Activated CD8-positive, alpha-beta T cell treated with anti-CD3 and anti-CD28 coated beads for 36 hours (primary cell): ENCODE measurements at regions not wholly inside any gene's neighbourhood (a gene's known extent, or its start where the extent isn't known, plus 50 kb on each side); places are given as distances from the start of the nearest gene placed in this dataset.

Source experiments
- ATAC-seq: fragments of 200-7000 bp; cut with Tn5 transposase; one replicate; pipeline ENCODE4 v1.10.0; 2021; ENCODE audit warnings: mild to moderate bottlenecking, moderate library complexity
- CTCF ChIA-PET: fragments of 350-600 bp; sonication (Branson Sonifier 250); formaldehyde crosslinking; loops from one replicate; lab custom pipeline; 2021; ENCODE audit warnings: antibody characterized with exemption; lab: Charles Lee
- POLR2A ChIA-PET: fragments of 350-600 bp; sonication (Branson Sonifier 250); formaldehyde crosslinking; loops from one replicate; lab custom pipeline; 2021; ENCODE audit warnings: antibody characterized with exemption; lab: Charles Lee
- DNase-seq: peaks from one replicate; pipeline ENCODE4 v3.0.0-alpha.2; 2020
- H3K27ac Mint-ChIP-seq: one replicate; pipeline ENCODE4 v1.8.0; 2021; ENCODE audit warnings: mild to moderate bottlenecking, mixed read lengths
- H3K27me3 Mint-ChIP-seq: one replicate; pipeline ENCODE4 v1.8.0; 2021; ENCODE audit warnings: mixed read lengths
- H3K36me3 Mint-ChIP-seq: one replicate; pipeline ENCODE4 v1.8.0; 2021; ENCODE audit warnings: low read depth, mixed read lengths
- H3K4me1 Mint-ChIP-seq: one replicate; pipeline ENCODE4 v1.8.0; 2021; ENCODE audit warnings: low read depth, mixed read lengths
- H3K4me3 Mint-ChIP-seq: one replicate; pipeline ENCODE4 v1.8.0; 2021; ENCODE audit warnings: mild to moderate bottlenecking, moderate library complexity, mixed read lengths
- H3K9me3 Mint-ChIP-seq: one replicate; pipeline ENCODE4 v1.8.0; 2021; ENCODE audit warnings: mixed read lengths
- intact Hi-C: fragments of 100-400 bp; cut with micrococcal nuclease; formaldehyde crosslinking; loops from one replicate; pipeline ENCODE4 v1.10.0; 2022
- TF ChIP-seq, protein P1 (sequence below): fragments of 200-600 bp; IDR thresholded peaks from one replicate; pipeline ENCODE4 v1.8.0; 2022; ENCODE audit warnings: antibody characterized with exemption, mild to moderate bottlenecking

GRCh38 chr6:19613678-19614077 is 223.5 kb upstream of the ID4 start:
- intact Hi-C loops = no loop called here
- Mint-ChIP-seq H3K27ac (no peak overlapping the region), H3K27me3 (no peaks in the 10 kb centered on the region), H3K4me1 (no peaks in the 10 kb centered on the region), H3K4me3 (no peak overlapping the region), H3K36me3 (no peaks in the 10 kb centered on the region), H3K9me3 (peaks cover 18% of the 10 kb centered on the region)
- POLR2A ChIA-PET = no interaction called here
- CTCF ChIA-PET = no interaction called here
- TF ChIP-seq, protein P1, sequence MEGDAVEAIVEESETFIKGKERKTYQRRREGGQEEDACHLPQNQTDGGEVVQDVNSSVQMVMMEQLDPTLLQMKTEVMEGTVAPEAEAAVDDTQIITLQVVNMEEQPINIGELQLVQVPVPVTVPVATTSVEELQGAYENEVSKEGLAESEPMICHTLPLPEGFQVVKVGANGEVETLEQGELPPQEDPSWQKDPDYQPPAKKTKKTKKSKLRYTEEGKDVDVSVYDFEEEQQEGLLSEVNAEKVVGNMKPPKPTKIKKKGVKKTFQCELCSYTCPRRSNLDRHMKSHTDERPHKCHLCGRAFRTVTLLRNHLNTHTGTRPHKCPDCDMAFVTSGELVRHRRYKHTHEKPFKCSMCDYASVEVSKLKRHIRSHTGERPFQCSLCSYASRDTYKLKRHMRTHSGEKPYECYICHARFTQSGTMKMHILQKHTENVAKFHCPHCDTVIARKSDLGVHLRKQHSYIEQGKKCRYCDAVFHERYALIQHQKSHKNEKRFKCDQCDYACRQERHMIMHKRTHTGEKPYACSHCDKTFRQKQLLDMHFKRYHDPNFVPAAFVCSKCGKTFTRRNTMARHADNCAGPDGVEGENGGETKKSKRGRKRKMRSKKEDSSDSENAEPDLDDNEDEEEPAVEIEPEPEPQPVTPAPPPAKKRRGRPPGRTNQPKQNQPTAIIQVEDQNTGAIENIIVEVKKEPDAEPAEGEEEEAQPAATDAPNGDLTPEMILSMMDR = no peak
- ATAC-seq (no peak), DNase-seq (no peak)

DNA sequence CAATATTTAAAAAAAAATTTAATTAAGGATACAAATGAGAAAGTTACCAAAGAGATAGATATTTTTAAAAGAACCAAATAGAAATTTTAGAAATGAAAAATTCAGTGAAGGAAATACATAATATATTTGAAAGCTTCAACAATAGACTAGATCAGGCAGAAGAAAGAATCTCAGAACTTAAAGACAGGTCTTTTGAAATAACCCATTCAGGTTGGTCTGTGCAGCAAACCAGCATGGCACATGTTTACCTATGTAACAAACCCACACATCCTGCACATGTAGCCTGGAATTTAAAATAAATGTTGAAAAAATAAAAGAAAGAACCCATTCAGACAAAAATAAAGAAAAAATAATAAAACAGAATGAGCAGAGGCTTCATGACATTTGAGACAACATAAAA is 221.1 kb upstream of the ID4 start:
- Mint-ChIP-seq H3K4me1 (no peaks in the 10 kb centered on the region), H3K9me3 (peaks cover 23% of the 10 kb centered on the region), H3K27ac (no peak overlapping the region), H3K27me3 (no peaks in the 10 kb centered on the region), H3K4me3 (no peak overlapping the region), H3K36me3 (no peaks in the 10 kb centered on the region)
- DNase-seq (no peak), ATAC-seq (no peak)
- intact Hi-C loops = no loop called here
- CTCF ChIA-PET = no interaction called here
- POLR2A ChIA-PET = no interaction called here
- TF ChIP-seq, protein P1 = no peak

- H3K36me3 Mint-ChIP-seq = no peaks in the 10 kb centered on the region
- H3K9me3 Mint-ChIP-seq = no peaks in the 10 kb centered on the region
- H3K4me3 Mint-ChIP-seq = no peak overlapping the region
- no peaks in the 10 kb centered on the region for H3K27me3 Mint-ChIP-seq
- ATAC-seq = no peak
- H3K27ac Mint-ChIP-seq = no peak overlapping the region
- POLR2A ChIA-PET = no interaction called here
- no peaks in the 10 kb centered on the region for H3K4me1 Mint-ChIP-seq
- TF ChIP-seq, protein P1 = no peak
- CTCF ChIA-PET = no interaction called here
- DNase-seq = no peak
- intact Hi-C loops = no loop called here
Observed at GRCh38 chr6:19632230-19632629, 204.9 kb upstream of the ID4 start.

GRCh38 chr6:19632786-19633185 is 204.4 kb upstream of the ID4 start:
- H3K27me3 Mint-ChIP-seq = no peaks in the 10 kb centered on the region
- H3K36me3 Mint-ChIP-seq = no peaks in the 10 kb centered on the region
- intact Hi-C loops = no loop called here
- ATAC-seq (no peak), DNase-seq (no peak)
- H3K4me3 Mint-ChIP-seq = no peak overlapping the region
- H3K4me1 Mint-ChIP-seq = no peaks in the 10 kb centered on the region
- H3K27ac Mint-ChIP-seq = no peak overlapping the region
- CTCF ChIA-PET = no interaction called here
- no peaks in the 10 kb centered on the region for H3K9me3 Mint-ChIP-seq
- TF ChIP-seq, protein P1 = no peak
- POLR2A ChIA-PET = no interaction called here

DNA sequence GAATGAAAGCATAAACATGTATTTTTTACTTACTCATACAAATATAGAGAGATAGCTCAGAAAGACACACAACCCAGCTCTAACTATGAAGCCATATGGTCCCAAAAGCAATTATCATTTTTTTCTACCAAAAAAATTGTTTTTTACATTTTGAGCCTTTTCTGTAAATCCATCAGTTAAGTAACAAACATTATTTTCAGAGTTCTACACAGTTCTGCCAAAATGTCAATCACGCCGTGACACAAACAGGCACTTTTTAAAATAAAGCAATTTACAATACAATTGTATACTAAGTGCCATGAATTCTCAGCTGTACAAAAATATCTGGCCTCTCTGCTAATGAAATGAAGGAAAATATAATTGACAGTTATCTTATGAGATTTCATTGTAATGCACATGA is 201.4 kb upstream of the ID4 start:
- no peaks in the 10 kb centered on the region for H3K27me3 Mint-ChIP-seq
- POLR2A ChIA-PET = no interaction called here

More for the DNA sequence above, 201.4 kb upstream of the ID4 start:
- ATAC-seq (no peak), DNase-seq (no peak)
- TF ChIP-seq, protein P1 = no peak
- Mint-ChIP-seq H3K36me3 (no peaks in the 10 kb centered on the region), H3K9me3 (peaks cover 5% of the 10 kb centered on the region), H3K4me1 (no peaks in the 10 kb centered on the region), H3K4me3 (no peak overlapping the region), H3K27ac (no peak overlapping the region)
- CTCF ChIA-PET = no interaction called here
- intact Hi-C loops = no loop called here
